HG03103 (cell line): ENCODE measurements at regions not wholly inside any gene's neighbourhood (a gene's known extent, or its start where the extent isn't known, plus 50 kb on each side); places are given as distances from the start of the nearest gene placed in this dataset.
"Not testable (repeated sequence)": the region's sequence is repeated elsewhere in the genome, so short reads cannot be mapped to it uniquely, and the experiment has no call there.

Experiments
- ATAC-seq: cut with Tn5 transposase; IDR thresholded peaks from one replicate; pipeline ENCODE4 v1.9.1; 2021; ENCODE audit warnings: low read depth; ENCODE audit not compliant: unreplicated experiment

GRCh38 chr7:113331155-113331898, 213.0 kb upstream of the SMIM30 start:
- no peak for ATAC-seq

GRCh38 chr7:113321201-113321600, 202.8 kb upstream of the SMIM30 start:
- no peak for ATAC-seq

GRCh38 chr7:113320419-113320818, 202.1 kb upstream of the SMIM30 start:
- ATAC-seq = no peak

- no peak for ATAC-seq
Measured at GRCh38 chr7:113314594-113314993, 196.2 kb upstream of the SMIM30 start.

GRCh38 chr7:113308399-113308798, 190.0 kb upstream of the SMIM30 start:
- ATAC-seq = no peak

GRCh38 chr7:113307147-113307546, 188.8 kb upstream of the SMIM30 start:
- no peak for ATAC-seq

GRCh38 chr7:113306302-113306701, 187.9 kb upstream of the SMIM30 start:
- no peak for ATAC-seq

- ATAC-seq = no peak
Measured at GRCh38 chr7:113304104-113304503, 185.8 kb upstream of the SMIM30 start.

- ATAC-seq = not testable (repeated sequence)
Measured at GRCh38 chr7:113303388-113303787, 185.0 kb upstream of the SMIM30 start.

- ATAC-seq = no peak
Measured at GRCh38 chr7:113301983-113302382, 183.6 kb upstream of the SMIM30 start.

- ATAC-seq = no peak
Measured at GRCh38 chr7:113301141-113301540, 182.8 kb upstream of the SMIM30 start.

- no peak for ATAC-seq
Measured at GRCh38 chr7:113299748-113300147, 181.4 kb upstream of the SMIM30 start.

- ATAC-seq = no peak
Measured at GRCh38 chr7:113298501-113298900, 180.1 kb upstream of the SMIM30 start.

- ATAC-seq = no peak
Measured at GRCh38 chr7:113294750-113295149, 176.4 kb upstream of the SMIM30 start.

GRCh38 chr7:113292105-113292504, 173.8 kb upstream of the SMIM30 start:
- no peak for ATAC-seq

- ATAC-seq = no peak
Measured at GRCh38 chr7:113291058-113291457, 172.7 kb upstream of the SMIM30 start.

GRCh38 chr7:113289140-113289740, 170.9 kb upstream of the SMIM30 start:
- peak; percentile 72 for ATAC-seq

- no peak for ATAC-seq
Measured at GRCh38 chr7:113285411-113285810, 167.1 kb upstream of the SMIM30 start.

- ATAC-seq = no peak
Measured at GRCh38 chr7:113283861-113284260, 165.5 kb upstream of the SMIM30 start.

- ATAC-seq = no peak
Measured at GRCh38 chr7:113282875-113283274, 164.5 kb upstream of the SMIM30 start.

GRCh38 chr7:113281223-113281622, 162.9 kb upstream of the SMIM30 start:
- ATAC-seq = no peak

- ATAC-seq = no peak
Measured at GRCh38 chr7:113279256-113279655, 160.9 kb upstream of the SMIM30 start.
